ENCODE measurements at regions not wholly inside any gene's neighbourhood (a gene's known extent, or its start where the extent isn't known, plus 50 kb on each side); places are given as distances from the start of the nearest gene placed in this dataset.

- TF ChIP-seq EZH2 (IDR thresholded peaks at IDR 0.05; ENCODE audit: borderline replicate concordance, low read depth, low read length, poor library complexity, severe bottlenecking) (no peak), CTCF (conservative IDR thresholded peaks at IDR 0.05; ENCODE audit: low read depth, low read length) (no peak)
Observed at GRCh38 chr4:20037745-20038144, 214.0 kb upstream of the SLIT2 start.
